Ishikawa (cell line): ENCODE measurements at regions not wholly inside any gene's neighbourhood (a gene's known extent, or its start where the extent isn't known, plus 50 kb on each side); places are given as distances from the start of the nearest gene placed in this dataset.

Source experiments
- CEBPB ChIP-seq: IDR thresholded peaks from 2 replicates; pipeline ENCODE4 v1.6.1; 2012
- CREB1 ChIP-seq: IDR thresholded peaks from 2 replicates; pipeline ENCODE4 v1.6.1; 2012; ENCODE audit warnings: low read depth
- EGR1 ChIP-seq: IDR thresholded peaks from 2 replicates; pipeline ENCODE4 v1.6.1; 2012
- EP300 ChIP-seq: IDR thresholded peaks from 2 replicates; pipeline ENCODE4 v1.6.1; 2012; ENCODE audit warnings: borderline replicate concordance
- FOXM1 ChIP-seq: IDR thresholded peaks from 2 replicates; pipeline ENCODE4 v1.6.1; 2012; ENCODE audit warnings: low read depth, borderline replicate concordance
- NFIC ChIP-seq: IDR thresholded peaks from 2 replicates; pipeline ENCODE4 v1.6.1; 2012
- RAD21 ChIP-seq: IDR thresholded peaks from 2 replicates; pipeline ENCODE4 v1.6.1; 2012; ENCODE audit warnings: low read depth
- REST ChIP-seq: IDR thresholded peaks from 2 replicates; pipeline ENCODE4 v1.6.1; 2012; ENCODE audit warnings: low read depth, mild to moderate bottlenecking
- TAF1 ChIP-seq: IDR thresholded peaks from 2 replicates; pipeline ENCODE4 v1.6.1; 2012; ENCODE audit warnings: low read depth, mild to moderate bottlenecking
- TCF12 ChIP-seq: IDR thresholded peaks from 2 replicates; pipeline ENCODE4 v1.6.1; 2012; ENCODE audit warnings: low read depth
- TEAD4 ChIP-seq: IDR thresholded peaks from 2 replicates; pipeline ENCODE4 v1.6.1; 2012
- YY1 ChIP-seq: IDR thresholded peaks from 2 replicates; pipeline ENCODE4 v1.6.1; 2012; ENCODE audit warnings: low read depth
- ZBTB7A ChIP-seq: IDR thresholded peaks from 2 replicates; pipeline ENCODE4 v1.6.1; 2012; ENCODE audit warnings: low read depth
- TF ChIP-seq, protein P1 (sequence below): IDR thresholded peaks from 2 replicates; pipeline ENCODE4 v1.6.1; 2012
- TF ChIP-seq, protein P2 (sequence below): IDR thresholded peaks from 2 replicates; pipeline ENCODE4 v1.6.1; 2012

DNA sequence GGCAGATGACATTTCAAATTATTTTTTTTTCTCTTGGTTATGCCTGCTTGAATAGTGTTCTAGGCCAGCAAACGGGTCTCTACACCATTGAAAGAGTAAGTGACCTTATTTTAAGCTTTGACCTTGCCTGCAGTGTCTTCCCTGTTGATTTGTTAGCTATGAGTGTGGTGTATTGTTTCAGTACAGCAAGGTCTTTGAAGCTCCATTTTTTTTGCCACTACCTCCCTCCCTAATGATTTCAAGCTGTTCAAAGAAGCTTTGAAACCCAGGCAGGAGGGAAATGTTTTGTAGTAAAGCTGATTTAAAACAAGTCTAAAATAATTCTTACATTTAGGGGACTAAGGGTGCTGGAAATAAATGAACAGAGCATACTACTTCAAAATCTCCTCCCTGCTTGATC, 1249.8 kb downstream of the ROBO1 start:
- TF ChIP-seq TCF12 = no peak
- TF ChIP-seq REST = no peak
- TF ChIP-seq, protein P1, sequence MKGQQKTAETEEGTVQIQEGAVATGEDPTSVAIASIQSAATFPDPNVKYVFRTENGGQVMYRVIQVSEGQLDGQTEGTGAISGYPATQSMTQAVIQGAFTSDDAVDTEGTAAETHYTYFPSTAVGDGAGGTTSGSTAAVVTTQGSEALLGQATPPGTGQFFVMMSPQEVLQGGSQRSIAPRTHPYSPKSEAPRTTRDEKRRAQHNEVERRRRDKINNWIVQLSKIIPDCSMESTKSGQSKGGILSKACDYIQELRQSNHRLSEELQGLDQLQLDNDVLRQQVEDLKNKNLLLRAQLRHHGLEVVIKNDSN = no peak
- TF ChIP-seq RAD21 = no peak
- no peak for TF ChIP-seq FOXM1
- TF ChIP-seq NFIC = no peak
- TF ChIP-seq EP300 = no peak
- no peak for TF ChIP-seq CREB1
- no peak for TF ChIP-seq TAF1
- TF ChIP-seq YY1 = no peak
- TF ChIP-seq TEAD4 = no peak
- TF ChIP-seq, protein P2, sequence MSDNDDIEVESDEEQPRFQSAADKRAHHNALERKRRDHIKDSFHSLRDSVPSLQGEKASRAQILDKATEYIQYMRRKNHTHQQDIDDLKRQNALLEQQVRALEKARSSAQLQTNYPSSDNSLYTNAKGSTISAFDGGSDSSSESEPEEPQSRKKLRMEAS = no peak
- no peak for TF ChIP-seq EGR1
- no peak for TF ChIP-seq CEBPB
- no peak for TF ChIP-seq ZBTB7A

DNA sequence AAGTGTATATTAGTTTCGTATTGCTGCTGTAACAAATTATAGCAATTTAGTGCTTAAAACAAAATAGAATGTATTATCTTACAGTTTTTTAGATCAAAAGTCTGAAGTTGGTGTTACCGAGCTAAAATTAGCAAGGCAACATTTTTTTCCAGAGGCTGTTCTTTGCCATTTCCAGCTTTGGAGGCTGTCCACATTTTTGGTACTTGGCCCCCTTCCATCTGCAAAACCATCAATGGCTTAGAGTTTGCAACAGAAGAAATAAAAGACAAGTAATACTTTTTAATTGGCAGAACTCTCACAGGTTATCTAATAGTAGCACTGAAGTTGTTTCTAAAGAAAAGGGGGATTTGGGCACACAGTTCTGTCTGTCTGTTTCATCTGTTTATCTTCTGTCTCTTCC, 1248.5 kb downstream of the ROBO1 start:
- TF ChIP-seq FOXM1 = no peak
- TF ChIP-seq YY1 = no peak
- TF ChIP-seq TCF12 = no peak
- TF ChIP-seq, protein P1 = no peak
- TF ChIP-seq EGR1 = no peak
- TF ChIP-seq TAF1 = no peak
- TF ChIP-seq NFIC = no peak
- TF ChIP-seq EP300 = no peak
- no peak for TF ChIP-seq CEBPB
- no peak for TF ChIP-seq TEAD4
- TF ChIP-seq REST = no peak

- TF ChIP-seq NFIC (no peak), REST (no peak), YY1 (no peak), RAD21 (no peak), TCF12 (no peak), CREB1 (no peak), EGR1 (no peak), EP300 (no peak), TEAD4 (no peak), FOXM1 (no peak), TAF1 (no peak), ZBTB7A (no peak), CEBPB (no peak)
- TF ChIP-seq, protein P1 = no peak
- TF ChIP-seq, protein P2 = no peak
Observed at GRCh38 chr3:78529601-78530000, 1238.2 kb downstream of the ROBO1 start.

- TF ChIP-seq TEAD4 (no peak), EP300 (no peak), CREB1 (no peak), REST (no peak), FOXM1 (no peak)
- TF ChIP-seq, protein P1 = no peak
- TF ChIP-seq, protein P2 = no peak
Observed at GRCh38 chr3:78540485-78540884, 1227.3 kb downstream of the ROBO1 start.
